ENCODE measurements at regions not wholly inside any gene's neighbourhood (a gene's known extent, or its start where the extent isn't known, plus 50 kb on each side); places are given as distances from the start of the nearest gene placed in this dataset.

GRCh38 chr10:107442035-107442505, 277.6 kb upstream of the SORCS1 start:
- TF ChIP-seq CTCF (conservative IDR thresholded peaks at IDR 0.05; ENCODE audit: low read length): no peak
- no peak for TF ChIP-seq EZH2phosphoT487 (IDR thresholded peaks at IDR 0.05; ENCODE audit: borderline replicate concordance)

Data from Loucy (cell line).